Stomach (tissue), 8 donors: ENCODE measurements at regions not wholly inside any gene's neighbourhood (a gene's known extent, or its start where the extent isn't known, plus 50 kb on each side); places are given as distances from the start of the nearest gene placed in this dataset.

ENCODE experiments used
- DNase-seq, 2 donors: peaks; one replicate each; pipeline versions ENCODE4 v3.0.0 to v3.0.0-alpha.2; 2013 to 2019
- H3K27ac ChIP-seq, 5 donors: fragments of 200-600 bp in 4 of 5; sonication (generic) in 4 of 5; one replicate each; pipeline ENCODE4 v1.5.1; 2013 to 2019; ENCODE audit warnings: mild to moderate bottlenecking in 1 of 5, moderate library complexity in 1 of 5
- H3K27me3 ChIP-seq, 3 donors: fragments of 200-600 bp; sonication (generic); one replicate each; pipeline ENCODE4 v1.5.1; 2017 to 2019; ENCODE audit warnings: mixed run types in 1 of 3
- H3K36me3 ChIP-seq, 4 donors: fragments of 200-600 bp; sonication (generic); 1 replicate in 3 of 4; 2 replicates in 1 of 4; pipeline ENCODE4 v1.5.1; 2016 to 2019
- H3K4me1 ChIP-seq, 4 donors: fragments of 200-600 bp; sonication (generic); one replicate each; pipeline ENCODE4 v1.5.1; 2016 to 2019
- H3K4me3 ChIP-seq, 4 donors: fragments of 200-600 bp; sonication (generic) in 3 of 4; one replicate each; pipeline ENCODE4 v1.5.1; 2016 to 2019; ENCODE audit warnings: mild to moderate bottlenecking in 1 of 4
- H3K9me3 ChIP-seq, 4 donors: fragments of 200-600 bp; sonication (generic); one replicate each; pipeline ENCODE4 v1.5.1; 2016 to 2019
- CTCF ChIP-seq, 7 experiments: fragments of 450-650 bp in 4 of 7; fragments of 200-600 bp in 3 of 7; sonication (generic) in 3 of 7; IDR thresholded peaks; one replicate each; pipeline ENCODE4 v1.5.1; 2016 to 2019; ENCODE audit warnings: antibody characterized with exemption in 7 of 7, control low read depth in 2 of 7, mild to moderate bottlenecking in 1 of 7
- EP300 ChIP-seq: sonication (generic); formaldehyde crosslinking; IDR thresholded peaks from one replicate; pipeline ENCODE4 v1.6.1; 2017; ENCODE audit warnings: antibody characterized with exemption
- POLR2A ChIP-seq, 4 donors: fragments of 450-650 bp; IDR thresholded peaks; one replicate each; pipeline ENCODE4 v1.6.1; 2016; ENCODE audit warnings: antibody characterized with exemption in 4 of 4, control low read depth in 2 of 4, mild to moderate bottlenecking in 1 of 4, moderate library complexity in 1 of 4
- POLR2AphosphoS5 ChIP-seq, 3 donors: sonication (generic); formaldehyde crosslinking; IDR thresholded peaks; one replicate each; pipeline ENCODE4 v1.6.1; 2016; ENCODE audit warnings: antibody characterized with exemption in 3 of 3
- WGBS, 5 donors: extraction: QIAGEN DNeasy Blood & Tissue Kit in 3 of 5; methylation state at CpG; one replicate each; pipeline versions ENCODE4 v1.1.5 to v1.1.7; 2013 to 2018; 5-methylcytosine and 5-hydroxymethylcytosine counted together
- intact Hi-C: fragments of 100-400 bp; cut with DNase I; formaldehyde crosslinking; loops from one replicate; pipeline ENCODE4 v1.15.1; 2023; ENCODE audit warnings: low total_unique reads
- donor health status: healthy with polysubstance abuse.
- donor health status: Bipolar disorder and iron deficiency.
- donor health status: healthy.

GRCh38 chr13:31611214-31611613, 128.1 kb upstream of the RXFP2 start:
- no peaks in the 10 kb centered on the region for H3K4me1 ChIP-seq
- H3K4me3 ChIP-seq: no peak overlapping the region
- TF ChIP-seq EP300 (no peak), POLR2AphosphoS5 (IDR thresholded peaks at IDR 0.05) (no peak), POLR2A (IDR thresholded peaks at IDR 0.05) (no peak), CTCF (IDR thresholded peaks at IDR 0.05) (no peak)
- no peak for DNase-seq
- H3K27ac ChIP-seq: no peak overlapping the region
- H3K9me3 ChIP-seq: peaks cover 0 to 15% (median 10%) of the 10 kb centered on the region in 4 donors
- no peaks in the 10 kb centered on the region for H3K36me3 ChIP-seq
- intact Hi-C loops: no loop called here
- no peaks in the 10 kb centered on the region for H3K27me3 ChIP-seq
- WGBS, 5 donors: 81 to 90% (median 84%) methylated on average over 3 of the region's 3 CpGs

- Histone ChIP-seq H3K36me3 (no peaks in the 10 kb centered on the region), H3K4me3 (no peak overlapping the region), H3K4me1 (no peaks in the 10 kb centered on the region), H3K9me3 (peaks cover 0 to 15% (median 10%) of the 10 kb centered on the region in 4 donors), H3K27me3 (no peaks in the 10 kb centered on the region), H3K27ac (no peak overlapping the region)
- intact Hi-C loops: no loop called here
- no peak for TF ChIP-seq POLR2A (IDR thresholded peaks at IDR 0.05)
- TF ChIP-seq POLR2AphosphoS5 (IDR thresholded peaks at IDR 0.05): no peak
- no peak for TF ChIP-seq EP300
- TF ChIP-seq CTCF (IDR thresholded peaks at IDR 0.05): no peak
- WGBS, 5 donors: 90 to 97% (median 92%) methylated on average over 3 of the region's 3 CpGs
- no peak for DNase-seq
These were observed 125.3 kb upstream of the RXFP2 start for GRCh38 chr13:31614073-31614472.

- Histone ChIP-seq H3K27ac (no peak overlapping the region), H3K4me1 (no peaks in the 10 kb centered on the region), H3K4me3 (no peak overlapping the region), H3K36me3 (no peaks in the 10 kb centered on the region), H3K27me3 (no peaks in the 10 kb centered on the region), H3K9me3 (peaks cover 0 to 15% (median 10%) of the 10 kb centered on the region in 4 donors)
- no peak for DNase-seq
- 36 to 87% (median 56%) methylated on average over 1 of the region's 1 CpG for WGBS, 5 donors
- intact Hi-C loops: no loop called here
- TF ChIP-seq CTCF (IDR thresholded peaks at IDR 0.05) (no peak), POLR2AphosphoS5 (IDR thresholded peaks at IDR 0.05) (no peak), POLR2A (IDR thresholded peaks at IDR 0.05) (no peak), EP300 (no peak)
These were observed 124.6 kb upstream of the RXFP2 start for GRCh38 chr13:31614704-31615103.

- H3K27ac ChIP-seq: no peak overlapping the region
- WGBS, 5 donors: 83 to 97% (median 94%) methylated on average over 1 of the region's 1 CpG
- peaks cover 0 to 4% (median 0%) of the 10 kb centered on the region in 3 donors for H3K27me3 ChIP-seq
- H3K4me1 ChIP-seq: no peaks in the 10 kb centered on the region
- H3K36me3 ChIP-seq: no peaks in the 10 kb centered on the region
- TF ChIP-seq CTCF (IDR thresholded peaks at IDR 0.05): no peak
- TF ChIP-seq POLR2A (IDR thresholded peaks at IDR 0.05): no peak
- TF ChIP-seq POLR2AphosphoS5 (IDR thresholded peaks at IDR 0.05): no peak
- TF ChIP-seq EP300: no peak
- DNase-seq: no peak
- no peak overlapping the region for H3K4me3 ChIP-seq
- H3K9me3 ChIP-seq: no peaks in the 10 kb centered on the region
- intact Hi-C loops: no loop called here
These were observed 114.2 kb upstream of the RXFP2 start for GRCh38 chr13:31625115-31625514.
